Kidney (tissue), 13 donors: ENCODE measurements at regions not wholly inside any gene's neighbourhood (a gene's known extent, or its start where the extent isn't known, plus 50 kb on each side); places are given as distances from the start of the nearest gene placed in this dataset.
"Not testable (repeated sequence)": the region's sequence is repeated elsewhere in the genome, so short reads cannot be mapped to it uniquely, and the experiment has no call there.

Source experiments
- DNase-seq, 5 donors: peaks; one replicate each; pipeline ENCODE4 v3.0.0-alpha.2; 2013 to 2020
- FAIRE-seq: peaks from 2 replicates; lab custom pipeline; 2012; peaks lifted over from hg19 to GRCh38; lab: Jason Lieb, UNC
- H3K27ac ChIP-seq, 2 donors: one replicate each; pipeline ENCODE4 v1.7.0; 2013; ENCODE audit warnings: low read depth in 2 of 2, low read length in 2 of 2, inconsistent platforms in 1 of 2
- H3K27me3 ChIP-seq: one replicate; pipeline ENCODE4 v1.7.1; 2013; ENCODE audit warnings: low read length, inconsistent platforms; ENCODE audit not compliant: control insufficient read depth, insufficient read depth
- H3K36me3 ChIP-seq, 3 donors: one replicate each; pipeline versions ENCODE4 v1.7.0 to v1.7.1; 2013; ENCODE audit warnings: low read length in 3 of 3, control low read depth in 1 of 3, inconsistent platforms in 1 of 3; ENCODE audit not compliant: insufficient read depth in 3 of 3, control insufficient read depth in 2 of 3
- H3K4me1 ChIP-seq, 3 donors: one replicate each; pipeline versions ENCODE4 v1.7.0 to v1.7.1; 2013; ENCODE audit warnings: low read length in 3 of 3, inconsistent platforms in 1 of 3, low read depth in 1 of 3; ENCODE audit not compliant: control insufficient read depth in 2 of 3, insufficient read depth in 2 of 3
- H3K4me3 ChIP-seq, 3 donors: one replicate each; pipeline versions ENCODE4 v1.7.0 to v1.8.1; 2013; ENCODE audit warnings: low read length in 3 of 3, control low read depth in 1 of 3, inconsistent platforms in 1 of 3
- H3K9ac ChIP-seq, 3 donors: one replicate each; pipeline versions ENCODE4 v1.7.0 to v1.7.1; 2013; ENCODE audit warnings: low read length in 3 of 3, control low read depth in 1 of 3, inconsistent platforms in 1 of 3
- H3K9me3 ChIP-seq, 3 donors: one replicate each; pipeline versions ENCODE4 v1.7.0 to v1.7.1; 2013; ENCODE audit warnings: low read length in 3 of 3, control low read depth in 1 of 3, inconsistent platforms in 1 of 3; ENCODE audit not compliant: control insufficient read depth in 2 of 3, insufficient read depth in 1 of 3
- CTCF ChIP-seq: IDR thresholded peaks from 3 replicates; pipeline ENCODE4 v1.5.1; 2012; ENCODE audit warnings: mild to moderate bottlenecking, moderate library complexity, borderline replicate concordance; ENCODE audit not compliant: insufficient read depth; ENCODE audit errors: extremely low read depth
- intact Hi-C: fragments of 100-400 bp; cut with DNase I; formaldehyde crosslinking; loops from one replicate; pipeline ENCODE4 v1.11.1; 2022
- donor health status: control.
- donor health status: control.
- donor health status: control.
- donor health status: control.
- donor health status: control.
- donor health status: DM: yes; HTN: yes; CAD: no.
- donor health status: Normal renal cell carcinoma (clear cell type).

DNA sequence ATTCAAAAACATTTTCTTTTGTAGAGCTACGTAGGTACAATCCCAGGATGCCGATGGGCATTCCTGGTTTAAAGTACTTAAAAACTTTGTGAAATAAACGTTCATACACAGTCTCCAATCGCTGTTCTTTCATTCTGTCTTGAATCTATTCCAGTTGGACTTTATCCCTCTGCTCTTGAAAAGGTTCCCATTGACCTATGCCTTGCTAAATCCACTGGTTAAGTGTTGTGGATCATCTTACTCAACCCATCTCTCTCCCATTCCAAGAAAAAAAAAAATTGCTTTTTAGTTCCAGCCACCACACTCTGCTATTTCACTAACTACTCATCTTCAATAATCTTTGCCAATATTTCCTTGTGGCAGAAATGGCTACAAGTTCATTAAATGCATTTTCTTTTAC lies 542.3 kb upstream of the GRIA3 start:
- DNase-seq, result no peak
- Histone ChIP-seq H3K27ac (no peak overlapping the region), H3K4me1 (no peaks in the 10 kb centered on the region), H3K4me3 (no peak overlapping the region), H3K36me3 (no peaks in the 10 kb centered on the region), H3K9me3 (no peaks in the 10 kb centered on the region), H3K27me3 (no peaks in the 10 kb centered on the region), H3K9ac (no peak overlapping the region)
- TF ChIP-seq CTCF, result no peak
- FAIRE-seq, result no peak
- intact Hi-C loops, result no loop called here

- H3K27me3 ChIP-seq, intact Hi-C loops, H3K4me1 ChIP-seq, FAIRE-seq, H3K9ac ChIP-seq, H3K4me3 ChIP-seq, H3K36me3 ChIP-seq, H3K9me3 ChIP-seq, H3K27ac ChIP-seq: not testable (repeated sequence)
- peak in 1 of 5 donors; percentile 25 for DNase-seq
These were observed 528.8 kb upstream of the GRIA3 start for GRCh38 chrX:122655256-122655655.

- Histone ChIP-seq H3K4me1 (no peaks in the 10 kb centered on the region), H3K4me3 (no peak overlapping the region), H3K9ac (no peak overlapping the region), H3K27ac (no peak overlapping the region), H3K27me3 (no peaks in the 10 kb centered on the region), H3K36me3 (no peaks in the 10 kb centered on the region), H3K9me3 (no peaks in the 10 kb centered on the region)
- TF ChIP-seq CTCF, result no peak
- intact Hi-C loops, result no loop called here
- FAIRE-seq (no peak), DNase-seq (no peak)
These were observed 517.5 kb upstream of the GRIA3 start for GRCh38 chrX:122666601-122667000.

DNA sequence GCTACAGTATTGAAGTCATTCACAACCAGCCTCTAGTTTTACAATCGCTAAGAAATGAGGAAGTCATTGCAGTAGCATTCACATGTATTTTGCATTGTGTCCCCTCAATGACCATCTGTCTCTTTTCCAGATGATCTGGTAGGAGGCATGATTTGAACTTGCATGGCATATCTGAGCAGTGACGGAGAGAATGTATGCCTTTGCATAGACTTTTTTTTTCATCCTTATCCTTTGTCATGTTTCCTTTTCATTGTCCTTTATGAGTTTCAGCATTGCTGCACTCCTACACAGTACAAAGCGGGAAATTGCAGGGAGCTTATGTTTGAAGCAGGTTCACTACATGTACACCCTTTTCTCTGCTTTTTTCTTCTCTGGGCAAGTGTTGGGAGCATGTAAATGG lies 516.4 kb upstream of the GRIA3 start:
- DNase-seq (no peak), FAIRE-seq (no peak)
- no peak for TF ChIP-seq CTCF
- Histone ChIP-seq H3K27ac (no peak overlapping the region), H3K9me3 (no peaks in the 10 kb centered on the region), H3K9ac (no peak overlapping the region), H3K36me3 (no peaks in the 10 kb centered on the region), H3K4me3 (no peak overlapping the region), H3K27me3 (no peaks in the 10 kb centered on the region), H3K4me1 (no peaks in the 10 kb centered on the region)
- intact Hi-C loops, result no loop called here
